ENCODE measurements at regions not wholly inside any gene's neighbourhood (a gene's known extent, or its start where the extent isn't known, plus 50 kb on each side); places are given as distances from the start of the nearest gene placed in this dataset.
"Not testable (repeated sequence)": the region's sequence is repeated elsewhere in the genome, so short reads cannot be mapped to it uniquely, and the experiment has no call there.

DNA sequence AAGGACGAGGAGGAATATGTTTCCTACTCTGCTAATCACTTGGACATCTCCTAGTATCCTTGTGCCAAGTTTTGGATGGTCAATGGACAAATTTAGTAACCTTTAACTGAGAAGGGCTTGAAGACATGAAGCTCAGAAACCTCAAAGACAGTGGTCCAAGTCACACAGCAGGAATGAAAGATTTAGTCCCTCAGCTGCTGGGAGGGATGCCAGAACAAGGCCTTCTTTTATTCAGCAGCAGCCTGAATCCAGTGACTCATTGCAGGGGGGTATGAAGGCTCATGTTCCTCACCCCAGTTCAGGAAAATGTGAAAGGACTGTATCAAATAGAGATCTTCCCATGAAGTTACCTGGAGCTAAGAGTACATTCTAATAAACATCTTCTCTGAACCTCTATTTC lies 214.9 kb upstream of the UGT8 start:
- DNase-seq = peak; percentile 95

DNA sequence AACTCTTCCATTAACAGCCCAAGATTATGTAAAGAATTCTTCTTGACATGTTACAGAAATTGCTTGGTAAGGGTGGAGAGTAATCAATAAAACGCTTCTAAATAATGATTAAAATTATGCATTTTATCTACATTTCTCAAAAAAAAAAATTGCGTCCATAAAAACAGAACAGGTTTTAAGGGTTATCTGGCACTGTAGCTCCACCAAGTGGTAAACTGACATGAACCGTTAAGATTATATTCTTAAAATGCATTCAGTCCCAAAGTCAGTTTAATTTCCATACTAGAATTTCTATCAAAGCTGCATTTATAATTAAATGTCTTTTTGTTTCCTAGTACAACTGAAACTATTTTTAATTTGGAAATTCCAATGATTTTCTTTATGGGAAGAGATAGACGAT lies 214.0 kb upstream of the UGT8 start:
- DNase-seq = peak; percentile 58

- DNase-seq = no peak
These were observed 213.2 kb upstream of the UGT8 start for GRCh38 chr4:114385195-114385985.

- DNase-seq = peak; percentile 47
These were observed 211.9 kb upstream of the UGT8 start for GRCh38 chr4:114386637-114387233.

- no peak for DNase-seq
These were observed 209.4 kb upstream of the UGT8 start for GRCh38 chr4:114389070-114389685.

DNA sequence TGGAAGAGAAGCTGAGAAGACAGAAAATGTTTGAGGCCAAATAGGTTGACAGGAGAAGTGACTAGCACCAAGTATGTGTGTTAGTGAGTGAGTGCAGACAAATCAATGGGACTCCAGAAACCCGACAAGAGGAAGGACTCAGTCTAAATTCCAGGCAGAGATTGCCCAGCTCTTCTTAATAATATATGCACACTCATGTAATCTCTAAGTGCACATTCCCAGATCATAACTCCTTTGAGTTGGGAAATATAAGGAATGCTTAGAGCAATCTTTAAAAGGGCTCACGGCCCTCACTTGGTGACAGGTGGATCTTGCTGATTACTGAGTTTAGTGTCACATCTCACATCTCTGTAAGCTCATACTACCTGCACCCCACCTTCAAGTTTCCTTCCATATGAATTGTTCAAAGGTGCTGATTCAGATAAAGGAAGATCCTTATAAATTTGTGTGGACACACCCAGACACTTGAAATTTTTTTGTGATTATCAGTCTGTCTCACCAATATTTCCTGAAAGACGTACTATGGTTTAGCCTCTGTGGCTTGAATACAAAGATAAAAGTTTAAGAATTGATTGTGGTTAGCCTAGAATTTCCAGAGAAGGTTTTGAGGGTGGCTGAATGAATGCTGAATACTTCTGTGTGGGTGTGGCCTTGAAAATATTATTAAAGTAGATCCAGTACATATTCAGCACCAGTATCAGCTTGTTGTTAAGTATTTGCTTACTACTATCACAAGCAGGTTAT lies 205.1 kb upstream of the UGT8 start:
- DNase-seq = no peak

GRCh38 chr4:114396808-114397207 lies 201.8 kb upstream of the UGT8 start:
- DNase-seq = no peak

DNA sequence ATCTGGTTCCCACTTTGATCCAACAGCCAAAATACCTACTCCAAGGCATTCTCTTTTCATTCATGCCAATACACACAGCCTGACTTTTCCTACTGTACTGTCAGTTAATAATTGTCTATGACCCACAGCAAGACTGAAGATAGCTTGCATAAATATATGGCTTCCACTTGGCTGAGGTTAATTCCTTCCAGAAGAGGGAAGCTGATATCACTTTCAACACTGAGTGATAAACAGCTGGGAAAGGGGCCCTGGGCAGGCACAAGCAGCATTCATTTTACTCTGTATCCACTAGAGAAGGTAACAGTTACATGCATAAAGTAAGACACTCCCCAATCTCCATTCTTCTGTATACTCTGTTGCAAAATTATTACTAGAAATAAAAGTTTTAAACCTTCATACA lies 200.2 kb upstream of the UGT8 start:
- DNase-seq = no peak

GRCh38 chr4:114399105-114399504 lies 199.5 kb upstream of the UGT8 start:
- DNase-seq = no peak

- no peak for DNase-seq
These were observed 198.1 kb upstream of the UGT8 start for GRCh38 chr4:114400531-114400930.

GRCh38 chr4:114401483-114401882 lies 197.1 kb upstream of the UGT8 start:
- DNase-seq = no peak

- no peak for DNase-seq
These were observed 181.4 kb upstream of the UGT8 start for GRCh38 chr4:114417214-114417613.

DNA sequence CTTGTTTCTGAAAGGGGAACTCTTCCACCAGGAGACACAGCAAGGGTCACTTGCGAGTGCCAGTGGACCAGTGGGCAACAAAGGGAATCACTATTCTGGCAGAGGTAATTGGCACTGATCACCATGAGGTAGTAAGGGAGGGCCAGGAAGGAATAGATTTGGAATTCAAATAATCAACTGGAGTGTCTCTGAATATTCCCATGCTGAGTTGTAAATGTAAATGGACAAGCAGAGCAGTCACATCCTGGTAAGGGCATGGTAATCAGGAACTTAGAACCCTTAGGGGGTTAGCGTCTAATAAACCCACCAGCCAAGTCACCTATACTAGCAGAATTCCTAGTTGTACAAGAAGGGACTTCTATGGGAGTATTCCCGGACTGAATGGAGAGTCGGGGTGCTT lies 178.5 kb upstream of the UGT8 start:
- no peak for DNase-seq

- no peak for DNase-seq
These were observed 175.0 kb upstream of the UGT8 start for GRCh38 chr4:114423582-114423981.

- no peak for DNase-seq
These were observed 163.5 kb upstream of the UGT8 start for GRCh38 chr4:114435116-114435515.

GRCh38 chr4:114442856-114443255 lies 155.8 kb upstream of the UGT8 start:
- no peak for DNase-seq

DNA sequence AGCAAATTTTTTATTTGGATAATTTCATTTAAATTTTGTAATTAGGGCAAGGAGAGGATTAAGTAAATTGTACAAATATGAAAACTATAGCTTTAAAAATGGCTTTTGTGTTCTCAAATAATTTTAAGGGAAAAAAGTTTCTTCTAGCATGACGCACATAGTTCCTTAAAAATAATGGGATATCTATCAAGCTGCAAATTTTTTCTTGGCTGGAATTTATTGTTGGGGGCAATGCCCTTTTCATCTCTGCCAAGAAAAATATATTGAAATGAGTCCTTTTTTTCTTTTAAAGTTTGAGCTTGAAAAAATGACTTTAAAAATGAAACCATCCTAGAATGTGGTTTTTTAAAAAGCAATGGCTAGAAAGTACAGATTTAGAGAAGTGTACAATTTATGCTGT lies 154.4 kb upstream of the UGT8 start:
- no peak for DNase-seq

DNA sequence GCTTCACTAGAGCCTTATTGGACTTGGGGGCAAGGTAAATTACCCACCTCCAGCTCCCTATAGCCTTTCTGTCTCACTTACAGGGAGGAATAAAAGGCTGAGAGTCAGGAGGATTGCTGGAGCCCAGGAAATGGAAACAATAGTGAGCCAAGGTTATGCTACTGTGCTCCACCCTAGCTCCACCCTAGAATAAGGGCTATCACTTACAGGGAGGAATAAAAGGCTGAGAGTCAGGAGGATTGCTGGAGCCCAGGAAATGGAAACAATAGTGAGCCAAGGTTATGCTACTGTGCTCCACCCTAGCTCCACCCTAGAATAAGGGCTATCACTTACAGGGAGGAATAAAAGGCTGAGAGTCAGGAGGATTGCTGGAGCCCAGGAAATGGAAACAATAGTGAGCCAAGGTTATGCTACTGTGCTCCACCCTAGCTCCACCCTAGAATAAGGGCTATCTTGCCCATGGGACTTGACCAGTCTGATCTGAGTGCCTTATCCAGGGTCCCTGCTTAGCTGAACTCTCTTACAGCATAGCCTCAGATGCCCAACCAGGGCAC lies 150.6 kb upstream of the UGT8 start:
- DNase-seq = not testable (repeated sequence)

GRCh38 chr4:114458728-114459127 lies 139.9 kb upstream of the UGT8 start:
- DNase-seq = no peak

DNA sequence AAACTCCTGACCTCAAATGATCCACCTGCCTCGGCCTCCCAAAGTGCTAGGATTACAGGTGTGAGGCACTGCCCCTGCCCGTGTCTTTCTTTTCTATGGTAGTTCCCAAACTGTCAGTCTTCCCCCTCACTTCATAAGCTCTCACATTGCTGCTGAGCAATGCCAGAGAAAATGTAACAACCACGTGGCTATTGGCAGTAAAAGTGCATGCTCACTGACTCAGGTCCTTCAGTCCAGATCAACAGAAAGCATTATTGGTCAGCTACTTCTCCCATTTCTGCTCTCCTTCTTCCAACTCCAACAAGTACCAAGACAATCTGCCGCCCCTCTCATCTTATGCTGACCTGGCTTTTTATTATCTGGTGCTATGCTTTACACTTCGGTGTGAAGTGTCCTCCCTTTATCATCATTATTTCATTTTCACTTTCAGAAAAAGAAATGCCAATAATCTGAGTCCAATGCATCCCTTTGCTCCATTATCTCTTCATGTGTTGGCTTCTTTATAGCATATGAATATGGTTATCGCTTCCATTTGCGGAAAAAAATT lies 133.8 kb upstream of the UGT8 start:
- DNase-seq = no peak

DNA sequence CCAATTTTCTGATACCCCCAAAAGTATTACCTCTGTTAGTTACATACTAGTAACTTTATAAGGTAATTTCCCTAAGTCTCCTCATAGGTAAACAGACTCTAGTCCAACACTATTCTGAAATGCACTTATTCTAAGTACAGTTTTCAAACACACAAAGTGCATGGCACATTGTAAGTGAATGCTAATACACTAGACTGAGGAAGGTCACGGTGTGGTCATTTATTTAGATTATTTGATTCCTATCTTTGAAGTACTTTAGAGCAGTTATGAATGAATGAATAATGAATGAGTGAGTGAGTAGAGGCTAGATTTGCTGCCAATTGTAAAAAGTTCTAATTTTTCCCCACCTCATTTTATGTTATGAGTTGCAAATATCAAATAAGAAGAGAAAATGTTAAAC lies 132.8 kb upstream of the UGT8 start:
- DNase-seq = no peak

- no peak for DNase-seq
These were observed 132.3 kb upstream of the UGT8 start for GRCh38 chr4:114466299-114466698.
